HL-60 (cell line): ENCODE measurements at regions not wholly inside any gene's neighbourhood (a gene's known extent, or its start where the extent isn't known, plus 50 kb on each side); places are given as distances from the start of the nearest gene placed in this dataset.

Experiments used
- POLR2AphosphoS5 ChIP-seq: IDR thresholded peaks from 2 replicates; pipeline ENCODE4 v1.6.1; 2012; ENCODE audit warnings: low read depth
- TF ChIP-seq, protein P1 (sequence below): IDR thresholded peaks from one replicate; pipeline ENCODE4 v1.5.1; 2011; ENCODE audit warnings: low read length, control low read depth, inconsistent platforms; ENCODE audit not compliant: insufficient read depth
- TF ChIP-seq, protein P2 (sequence below): IDR thresholded peaks from 2 replicates; pipeline ENCODE4 v1.6.1; 2012; ENCODE audit warnings: low read depth; ENCODE audit not compliant: insufficient replicate concordance

- no peak for TF ChIP-seq POLR2AphosphoS5
- TF ChIP-seq, protein P1, sequence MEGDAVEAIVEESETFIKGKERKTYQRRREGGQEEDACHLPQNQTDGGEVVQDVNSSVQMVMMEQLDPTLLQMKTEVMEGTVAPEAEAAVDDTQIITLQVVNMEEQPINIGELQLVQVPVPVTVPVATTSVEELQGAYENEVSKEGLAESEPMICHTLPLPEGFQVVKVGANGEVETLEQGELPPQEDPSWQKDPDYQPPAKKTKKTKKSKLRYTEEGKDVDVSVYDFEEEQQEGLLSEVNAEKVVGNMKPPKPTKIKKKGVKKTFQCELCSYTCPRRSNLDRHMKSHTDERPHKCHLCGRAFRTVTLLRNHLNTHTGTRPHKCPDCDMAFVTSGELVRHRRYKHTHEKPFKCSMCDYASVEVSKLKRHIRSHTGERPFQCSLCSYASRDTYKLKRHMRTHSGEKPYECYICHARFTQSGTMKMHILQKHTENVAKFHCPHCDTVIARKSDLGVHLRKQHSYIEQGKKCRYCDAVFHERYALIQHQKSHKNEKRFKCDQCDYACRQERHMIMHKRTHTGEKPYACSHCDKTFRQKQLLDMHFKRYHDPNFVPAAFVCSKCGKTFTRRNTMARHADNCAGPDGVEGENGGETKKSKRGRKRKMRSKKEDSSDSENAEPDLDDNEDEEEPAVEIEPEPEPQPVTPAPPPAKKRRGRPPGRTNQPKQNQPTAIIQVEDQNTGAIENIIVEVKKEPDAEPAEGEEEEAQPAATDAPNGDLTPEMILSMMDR: peak; percentile 53
- TF ChIP-seq, protein P2, sequence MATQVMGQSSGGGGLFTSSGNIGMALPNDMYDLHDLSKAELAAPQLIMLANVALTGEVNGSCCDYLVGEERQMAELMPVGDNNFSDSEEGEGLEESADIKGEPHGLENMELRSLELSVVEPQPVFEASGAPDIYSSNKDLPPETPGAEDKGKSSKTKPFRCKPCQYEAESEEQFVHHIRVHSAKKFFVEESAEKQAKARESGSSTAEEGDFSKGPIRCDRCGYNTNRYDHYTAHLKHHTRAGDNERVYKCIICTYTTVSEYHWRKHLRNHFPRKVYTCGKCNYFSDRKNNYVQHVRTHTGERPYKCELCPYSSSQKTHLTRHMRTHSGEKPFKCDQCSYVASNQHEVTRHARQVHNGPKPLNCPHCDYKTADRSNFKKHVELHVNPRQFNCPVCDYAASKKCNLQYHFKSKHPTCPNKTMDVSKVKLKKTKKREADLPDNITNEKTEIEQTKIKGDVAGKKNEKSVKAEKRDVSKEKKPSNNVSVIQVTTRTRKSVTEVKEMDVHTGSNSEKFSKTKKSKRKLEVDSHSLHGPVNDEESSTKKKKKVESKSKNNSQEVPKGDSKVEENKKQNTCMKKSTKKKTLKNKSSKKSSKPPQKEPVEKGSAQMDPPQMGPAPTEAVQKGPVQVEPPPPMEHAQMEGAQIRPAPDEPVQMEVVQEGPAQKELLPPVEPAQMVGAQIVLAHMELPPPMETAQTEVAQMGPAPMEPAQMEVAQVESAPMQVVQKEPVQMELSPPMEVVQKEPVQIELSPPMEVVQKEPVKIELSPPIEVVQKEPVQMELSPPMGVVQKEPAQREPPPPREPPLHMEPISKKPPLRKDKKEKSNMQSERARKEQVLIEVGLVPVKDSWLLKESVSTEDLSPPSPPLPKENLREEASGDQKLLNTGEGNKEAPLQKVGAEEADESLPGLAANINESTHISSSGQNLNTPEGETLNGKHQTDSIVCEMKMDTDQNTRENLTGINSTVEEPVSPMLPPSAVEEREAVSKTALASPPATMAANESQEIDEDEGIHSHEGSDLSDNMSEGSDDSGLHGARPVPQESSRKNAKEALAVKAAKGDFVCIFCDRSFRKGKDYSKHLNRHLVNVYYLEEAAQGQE: no peak
Observed at GRCh38 chr3:66938338-66938963, 59.7 kb upstream of the KBTBD8 start.
